HEK293 (cell line): ENCODE measurements at regions not wholly inside any gene's neighbourhood (a gene's known extent, or its start where the extent isn't known, plus 50 kb on each side); places are given as distances from the start of the nearest gene placed in this dataset.

Source experiments
- CTCF ChIA-PET: fragments of 350-600 bp; formaldehyde crosslinking; extraction: SDS; loops from one replicate; lab custom pipeline; 2021; ENCODE audit warnings: antibody characterized with exemption; lab: Yijun Ruan, JAX
- POLR2A ChIA-PET: fragments of 300-600 bp; formaldehyde crosslinking; extraction: SDS; loops from one replicate; lab custom pipeline; 2020; ENCODE audit warnings: antibody characterized with exemption, inconsistent platforms; lab: Yijun Ruan, JAX
- H3K27ac ChIP-seq: fragments of 200-500 bp; sonication (Bioruptor generic); 2 replicates; pipeline ENCODE4 v1.5.1; 2014; ENCODE audit warnings: low read depth, low read length, control low read depth, inconsistent platforms; ENCODE audit errors: extremely low read depth
- H3K36me3 ChIP-seq, 2 experiments: fragments of 200-500 bp in 1 of 2; sonication (Bioruptor generic) in 1 of 2; 1 replicate in 1 of 2; 2 replicates in 1 of 2; pipeline ENCODE4 v1.5.1; 2014 to 2017; ENCODE audit warnings: inconsistent platforms in 2 of 2, low read length in 2 of 2; ENCODE audit not compliant: control insufficient read depth in 2 of 2, insufficient read depth in 1 of 2
- H3K4me1 ChIP-seq: fragments of 200-500 bp; sonication (Bioruptor generic); 2 replicates; pipeline ENCODE4 v1.5.1; 2014; ENCODE audit warnings: mild to moderate bottlenecking, low read length, inconsistent platforms; ENCODE audit not compliant: control insufficient read depth, insufficient read depth
- H3K4me3 ChIP-seq: 2 replicates; pipeline ENCODE4 v1.5.1; 2011; ENCODE audit warnings: low read depth, mild to moderate bottlenecking, control low read depth, low read length, moderate library complexity
- H3K9me3 ChIP-seq: fragments of 200-500 bp; sonication (Bioruptor generic); 2 replicates; pipeline ENCODE4 v1.5.1; 2014; ENCODE audit warnings: low read depth, low read length, inconsistent platforms; ENCODE audit not compliant: control insufficient read depth, insufficient read depth
- BCL11B ChIP-seq: fragments of 450-650 bp; formaldehyde crosslinking; IDR thresholded peaks from 2 replicates; pipeline ENCODE4 v1.5.1; 2016; ENCODE audit warnings: low read depth, missing biosample characterization, missing genetic modification characterization
- EGR2 ChIP-seq: fragments of 450-650 bp; formaldehyde crosslinking; IDR thresholded peaks from 2 replicates; pipeline ENCODE4 v1.5.1; 2016; ENCODE audit warnings: low read depth, missing biosample characterization, missing genetic modification characterization
- ELK4 ChIP-seq: IDR thresholded peaks from 2 replicates; pipeline ENCODE4 v1.6.1; 2011; ENCODE audit warnings: mild to moderate bottlenecking, low read depth, low read length, borderline replicate concordance
- HOXA7 ChIP-seq: sonication (generic); formaldehyde crosslinking; IDR thresholded peaks from 2 replicates; pipeline ENCODE4 v1.8.1; 2022; ENCODE audit warnings: missing genetic modification reagents, borderline replicate concordance
- KLF7 ChIP-seq: fragments of 450-650 bp; formaldehyde crosslinking; IDR thresholded peaks from 2 replicates; pipeline ENCODE4 v1.5.1; 2016; ENCODE audit warnings: missing biosample characterization, missing genetic modification characterization, borderline replicate concordance
- KLF9 ChIP-seq: fragments of 450-650 bp; formaldehyde crosslinking; IDR thresholded peaks from 2 replicates; pipeline ENCODE4 v1.5.1; 2016; ENCODE audit warnings: missing biosample characterization, missing genetic modification characterization, low read depth
- PRDM2 ChIP-seq: fragments of 450-650 bp; formaldehyde crosslinking; IDR thresholded peaks from 2 replicates; pipeline ENCODE4 v1.5.1; 2016; ENCODE audit warnings: missing biosample characterization, missing genetic modification characterization, borderline replicate concordance
- TCF7L2 ChIP-seq: IDR thresholded peaks from 2 replicates; pipeline ENCODE4 v1.6.1; 2011; ENCODE audit warnings: low read depth, mild to moderate bottlenecking, inconsistent platforms, low read length, moderate library complexity, borderline replicate concordance
- ZBTB44 ChIP-seq: fragments of 450-650 bp; IDR thresholded peaks from 2 replicates; pipeline ENCODE4 v1.5.1; 2018; ENCODE audit warnings: missing biosample characterization, mild to moderate bottlenecking, missing genetic modification characterization
- ZFHX2 ChIP-seq: fragments of 450-650 bp; formaldehyde crosslinking; conservative IDR thresholded peaks from 2 replicates; pipeline ENCODE4 v1.5.1; 2016; ENCODE audit warnings: missing biosample characterization, missing genetic modification characterization
- ZNF140 ChIP-seq: fragments of 450-650 bp; formaldehyde crosslinking; IDR thresholded peaks from 2 replicates; pipeline ENCODE4 v1.5.1; 2016; ENCODE audit warnings: missing biosample characterization, missing genetic modification characterization
- ZNF16 ChIP-seq: fragments of 450-650 bp; formaldehyde crosslinking; IDR thresholded peaks from 2 replicates; pipeline ENCODE4 v1.5.1; 2016; ENCODE audit warnings: low read depth, missing biosample characterization, missing genetic modification characterization
- ZNF175 ChIP-seq: fragments of 450-650 bp; formaldehyde crosslinking; IDR thresholded peaks from 2 replicates; pipeline ENCODE4 v1.5.1; 2016; ENCODE audit warnings: missing biosample characterization, missing genetic modification characterization
- ZNF211 ChIP-seq: fragments of 450-650 bp; formaldehyde crosslinking; IDR thresholded peaks from 2 replicates; pipeline ENCODE4 v1.5.1; 2016; ENCODE audit warnings: low read depth, missing biosample characterization, missing genetic modification characterization
- ZNF274 ChIP-seq, 2 experiments: fragments of 200-500 bp in 1 of 2; fragments of 450-650 bp in 1 of 2; sonication (Bioruptor generic) in 1 of 2; formaldehyde crosslinking in 1 of 2; IDR thresholded peaks; 2 replicates each; pipeline versions ENCODE4 v1.5.1 to v1.6.1; 2014 to 2016; ENCODE audit warnings: borderline replicate concordance in 1 of 2, inconsistent platforms in 1 of 2, low read length in 1 of 2, missing biosample characterization in 1 of 2, missing genetic modification characterization in 1 of 2
- ZNF488 ChIP-seq: fragments of 450-650 bp; formaldehyde crosslinking; IDR thresholded peaks from 2 replicates; pipeline ENCODE4 v1.5.1; 2016; ENCODE audit warnings: missing biosample characterization, missing genetic modification characterization
- ZNF596 ChIP-seq: fragments of 450-650 bp; IDR thresholded peaks from 2 replicates; pipeline ENCODE4 v1.5.0; 2018; ENCODE audit warnings: missing biosample characterization, mild to moderate bottlenecking, missing genetic modification characterization, moderate library complexity
- ZNF830 ChIP-seq: fragments of 450-650 bp; IDR thresholded peaks from 2 replicates; pipeline ENCODE4 v1.5.0; 2018; ENCODE audit warnings: missing biosample characterization, missing genetic modification characterization, low read depth, mild to moderate bottlenecking, moderate library complexity
- ZSCAN16 ChIP-seq: fragments of 450-650 bp; formaldehyde crosslinking; IDR thresholded peaks from 2 replicates; pipeline ENCODE4 v1.5.1; 2016; ENCODE audit warnings: missing biosample characterization, missing genetic modification characterization
- ZSCAN23 ChIP-seq: fragments of 450-650 bp; formaldehyde crosslinking; IDR thresholded peaks from 2 replicates; pipeline ENCODE4 v1.5.1; 2016; ENCODE audit warnings: missing biosample characterization, missing genetic modification characterization
- TF ChIP-seq, protein P1 (sequence below): fragments of 450-650 bp; formaldehyde crosslinking; IDR thresholded peaks from 2 replicates; pipeline ENCODE4 v1.5.1; 2017; ENCODE audit warnings: missing biosample characterization, missing genetic modification characterization

GRCh38 chr10:78765726-78766335, 302.9 kb upstream of the ZMIZ1 start:
- POLR2A ChIA-PET = no interaction called here
- Histone ChIP-seq H3K9me3 (no peaks in the 10 kb centered on the region), H3K4me1 (no peaks in the 10 kb centered on the region), H3K4me3 (no peak overlapping the region), H3K36me3 (no peaks in the 10 kb centered on the region)
- TF ChIP-seq EGR2 (tag by site-specific recombination) (peak; percentile 48; the same call in 1 of the 2 replicates), HOXA7 (CRISPR knock-in tag) (no peak), ZFHX2 (tag by site-specific recombination) (0 out of 2 replicates have a peak, but pooled peaks have one; percentile 30)
- TF ChIP-seq, all 188 proteins: peak for 2
- CTCF ChIA-PET = interaction anchor here (0.5 to 0.8 kb wide), 2 partner anchors 46 to 426 kb away, joined by 3 read pairs; no protein-coding TSS in a partner anchor
- no peak overlapping the region for H3K27ac ChIP-seq

- POLR2A ChIA-PET = no interaction called here
- CTCF ChIA-PET = no interaction called here
- no peak overlapping the region for H3K27ac ChIP-seq
- H3K4me1 ChIP-seq = no peaks in the 10 kb centered on the region
- H3K36me3 ChIP-seq = no peaks in the 10 kb centered on the region
- no peaks in the 10 kb centered on the region for H3K9me3 ChIP-seq
- no peak overlapping the region for H3K4me3 ChIP-seq
- TF ChIP-seq ZNF274 (IDR thresholded peaks at IDR 0.05; ENCODE audit: low read length) (no peak), ZNF274 (tag by site-specific recombination; IDR thresholded peaks at IDR 0.05; ENCODE audit: borderline replicate concordance) (no peak), ZNF488 (tag by site-specific recombination) (no peak), ZNF16 (no peak), ZNF140 (tag by site-specific recombination) (no peak), ZNF175 (tag by site-specific recombination) (no peak), ZSCAN16 (tag by site-specific recombination) (no peak), TCF7L2 (no peak), ZBTB44 (no peak), ZNF830 (tag by site-specific recombination) (no peak), BCL11B (tag by site-specific recombination) (no peak), KLF7 (no peak), KLF9 (tag by site-specific recombination) (no peak), ZNF211 (tag by site-specific recombination) (no peak), ZSCAN23 (tag by site-specific recombination) (no peak), ZNF596 (no peak), ELK4 (no peak), PRDM2 (tag by site-specific recombination) (no peak), EGR2 (tag by site-specific recombination) (no peak)
- TF ChIP-seq, protein P1, sequence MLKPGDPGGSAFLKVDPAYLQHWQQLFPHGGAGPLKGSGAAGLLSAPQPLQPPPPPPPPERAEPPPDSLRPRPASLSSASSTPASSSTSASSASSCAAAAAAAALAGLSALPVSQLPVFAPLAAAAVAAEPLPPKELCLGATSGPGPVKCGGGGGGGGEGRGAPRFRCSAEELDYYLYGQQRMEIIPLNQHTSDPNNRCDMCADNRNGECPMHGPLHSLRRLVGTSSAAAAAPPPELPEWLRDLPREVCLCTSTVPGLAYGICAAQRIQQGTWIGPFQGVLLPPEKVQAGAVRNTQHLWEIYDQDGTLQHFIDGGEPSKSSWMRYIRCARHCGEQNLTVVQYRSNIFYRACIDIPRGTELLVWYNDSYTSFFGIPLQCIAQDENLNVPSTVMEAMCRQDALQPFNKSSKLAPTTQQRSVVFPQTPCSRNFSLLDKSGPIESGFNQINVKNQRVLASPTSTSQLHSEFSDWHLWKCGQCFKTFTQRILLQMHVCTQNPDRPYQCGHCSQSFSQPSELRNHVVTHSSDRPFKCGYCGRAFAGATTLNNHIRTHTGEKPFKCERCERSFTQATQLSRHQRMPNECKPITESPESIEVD (tag by site-specific recombination) = no peak
These were observed 302.2 kb upstream of the ZMIZ1 start for GRCh38 chr10:78766603-78767002.
